Lung (tissue), 11 donors: ENCODE measurements at regions not wholly inside any gene's neighbourhood (a gene's known extent, or its start where the extent isn't known, plus 50 kb on each side); places are given as distances from the start of the nearest gene placed in this dataset.

ENCODE experiments used
- ATAC-seq: fragments of 200-7000 bp; cut with Tn5 transposase; one replicate; pipeline ENCODE4 v1.9.1; 2020; ENCODE audit warnings: moderate number of reproducible peaks; ENCODE audit not compliant: insufficient read depth, low FRiP score
- DNase-seq, 3 donors: peaks; one replicate each; pipeline ENCODE4 v3.0.0-alpha.2; 2013 to 2017
- H3K27ac ChIP-seq, 2 donors: one replicate each; pipeline ENCODE4 v1.5.1; 2013; ENCODE audit warnings: mild to moderate bottlenecking in 2 of 2, moderate library complexity in 2 of 2, control low read depth in 1 of 2, inconsistent platforms in 1 of 2, low read depth in 1 of 2, low read length in 1 of 2
- H3K27me3 ChIP-seq, 3 donors: one replicate each; pipeline ENCODE4 v1.5.1; 2013; ENCODE audit warnings: low read length in 2 of 3; ENCODE audit not compliant: control insufficient read depth in 3 of 3, insufficient read depth in 3 of 3
- H3K36me3 ChIP-seq, 4 donors: one replicate each; pipeline ENCODE4 v1.5.1; 2013; ENCODE audit warnings: low read length in 4 of 4, mild to moderate bottlenecking in 1 of 4, moderate library complexity in 1 of 4; ENCODE audit not compliant: control insufficient read depth in 4 of 4, insufficient read depth in 4 of 4
- H3K4me1 ChIP-seq, 5 donors: one replicate each; pipeline ENCODE4 v1.5.1; 2013; ENCODE audit warnings: low read length in 5 of 5, mild to moderate bottlenecking in 2 of 5, moderate library complexity in 1 of 5; ENCODE audit not compliant: control insufficient read depth in 5 of 5, insufficient read depth in 5 of 5
- H3K4me3 ChIP-seq: one replicate; pipeline ENCODE4 v1.5.1; 2013; ENCODE audit warnings: mild to moderate bottlenecking, control low read depth, moderate library complexity
- H3K9ac ChIP-seq, 2 donors: one replicate each; pipeline ENCODE4 v1.5.1; 2013; ENCODE audit warnings: low read length in 2 of 2, control low read depth in 1 of 2; ENCODE audit not compliant: insufficient read depth in 1 of 2
- H3K9me3 ChIP-seq, 4 donors: one replicate each; pipeline ENCODE4 v1.5.1; 2013; ENCODE audit warnings: low read length in 3 of 4, mild to moderate bottlenecking in 1 of 4, moderate library complexity in 1 of 4; ENCODE audit not compliant: control insufficient read depth in 4 of 4, insufficient read depth in 3 of 4
- WGBS, 2 donors: extraction: QIAGEN DNeasy Blood & Tissue Kit; methylation state at CpG; one replicate each; pipeline ENCODE4 v1.1.7; 2013; 5-methylcytosine and 5-hydroxymethylcytosine counted together
- TF ChIP-seq, protein P1 (sequence below): IDR thresholded peaks from 2 replicates; pipeline ENCODE4 v1.5.1; 2012; ENCODE audit warnings: mild to moderate bottlenecking; ENCODE audit errors: control extremely low read depth, extremely low read depth
- donor health status: control.
- donor health status: control.
- donor health status: Bipolar disorder and iron deficiency.
- donor health status: healthy.
- donor health status: DM: yes; HTN: yes; CAD: no.

DNA sequence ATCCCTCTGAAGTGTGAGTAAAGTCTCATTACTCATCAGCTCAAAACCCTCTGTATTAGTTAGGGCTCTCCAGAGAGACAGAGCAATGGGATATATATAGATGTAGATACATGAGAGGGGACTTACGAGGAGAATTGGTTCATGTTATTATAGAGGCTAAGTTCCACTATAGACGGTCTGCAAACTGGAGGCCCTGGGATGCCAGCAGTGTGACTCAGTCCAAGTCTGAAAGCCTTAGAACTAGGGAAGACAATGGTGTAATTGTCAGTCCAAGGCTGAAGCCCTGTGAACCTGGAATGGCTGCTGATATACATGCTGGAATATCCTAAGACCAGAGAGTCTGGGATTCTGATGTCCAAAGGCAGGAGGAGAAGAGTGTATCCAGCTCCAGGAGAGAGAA, 57.3 kb upstream of the CEP83 start:
- H3K36me3 ChIP-seq: no peaks in the 10 kb centered on the region
- no peaks in the 10 kb centered on the region for H3K4me1 ChIP-seq
- TF ChIP-seq, protein P1, sequence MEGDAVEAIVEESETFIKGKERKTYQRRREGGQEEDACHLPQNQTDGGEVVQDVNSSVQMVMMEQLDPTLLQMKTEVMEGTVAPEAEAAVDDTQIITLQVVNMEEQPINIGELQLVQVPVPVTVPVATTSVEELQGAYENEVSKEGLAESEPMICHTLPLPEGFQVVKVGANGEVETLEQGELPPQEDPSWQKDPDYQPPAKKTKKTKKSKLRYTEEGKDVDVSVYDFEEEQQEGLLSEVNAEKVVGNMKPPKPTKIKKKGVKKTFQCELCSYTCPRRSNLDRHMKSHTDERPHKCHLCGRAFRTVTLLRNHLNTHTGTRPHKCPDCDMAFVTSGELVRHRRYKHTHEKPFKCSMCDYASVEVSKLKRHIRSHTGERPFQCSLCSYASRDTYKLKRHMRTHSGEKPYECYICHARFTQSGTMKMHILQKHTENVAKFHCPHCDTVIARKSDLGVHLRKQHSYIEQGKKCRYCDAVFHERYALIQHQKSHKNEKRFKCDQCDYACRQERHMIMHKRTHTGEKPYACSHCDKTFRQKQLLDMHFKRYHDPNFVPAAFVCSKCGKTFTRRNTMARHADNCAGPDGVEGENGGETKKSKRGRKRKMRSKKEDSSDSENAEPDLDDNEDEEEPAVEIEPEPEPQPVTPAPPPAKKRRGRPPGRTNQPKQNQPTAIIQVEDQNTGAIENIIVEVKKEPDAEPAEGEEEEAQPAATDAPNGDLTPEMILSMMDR: no peak
- DNase-seq (no peak), ATAC-seq (no peak)
- H3K27me3 ChIP-seq: no peaks in the 10 kb centered on the region
- no peak overlapping the region for H3K4me3 ChIP-seq
- no peak overlapping the region for H3K27ac ChIP-seq
- WGBS, 2 donors: 94 to 96% methylated on average over 2 of the region's 2 CpGs
- H3K9ac ChIP-seq: no peak overlapping the region
- peaks cover 0 to 5% (median 1%) of the 10 kb centered on the region in 4 donors for H3K9me3 ChIP-seq

DNA sequence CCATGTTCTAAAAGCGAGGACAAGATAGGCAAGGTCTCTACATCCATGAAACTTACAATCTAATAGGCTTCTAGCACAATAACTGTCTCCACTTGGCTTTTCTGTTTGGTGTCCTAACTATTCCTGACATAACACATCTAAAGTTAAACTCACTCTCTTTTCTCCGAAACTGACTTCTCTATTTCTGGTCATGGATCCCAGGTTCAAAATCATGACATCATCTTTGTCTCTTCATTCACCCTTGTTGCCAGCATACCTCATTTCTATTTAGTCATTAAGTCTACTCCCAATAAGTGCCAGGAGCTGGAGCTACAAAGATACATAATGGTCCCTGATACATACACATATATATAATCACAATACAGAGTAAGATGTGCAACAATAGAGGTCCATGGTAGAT, 53.9 kb upstream of the CEP83 start:
- 98 to 100% methylated on average over 2 of the region's 2 CpGs for WGBS, 2 donors

DNA sequence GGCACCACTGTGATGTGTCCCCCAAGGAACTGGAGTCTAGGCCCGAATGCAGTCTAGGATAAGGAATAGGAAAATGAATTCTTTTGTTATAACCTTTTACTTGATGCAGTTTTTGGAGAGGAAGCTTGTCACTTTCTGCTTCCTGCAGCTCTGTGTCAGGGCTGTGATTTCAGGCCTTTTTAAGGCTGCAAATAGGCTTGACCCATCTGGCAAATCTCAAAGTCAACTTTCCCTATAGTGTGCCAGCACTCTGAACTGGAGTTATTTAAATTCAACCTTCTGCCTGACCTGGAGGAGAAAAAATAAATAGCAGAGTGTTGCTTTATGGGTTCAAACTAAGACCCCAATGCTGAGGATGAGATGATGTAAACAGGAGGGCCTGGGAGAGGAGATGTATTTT, 51.8 kb upstream of the CEP83 start:
- WGBS, 2 donors: 81 to 88% methylated on average over 1 of the region's 1 CpG
- no peaks in the 10 kb centered on the region for H3K27me3 ChIP-seq
- peaks cover 0 to 3% (median 0%) of the 10 kb centered on the region in 5 donors for H3K4me1 ChIP-seq
- H3K4me3 ChIP-seq: no peak overlapping the region
- H3K9ac ChIP-seq: no peak overlapping the region
- no peaks in the 10 kb centered on the region for H3K36me3 ChIP-seq
- ATAC-seq (no peak), DNase-seq (peak in 1 of 3 donors; percentile 7)
- H3K27ac ChIP-seq: no peak overlapping the region
- peaks cover 0 to 2% (median 0%) of the 10 kb centered on the region in 4 donors for H3K9me3 ChIP-seq
- TF ChIP-seq, protein P1: no peak

More for the DNA sequence above, 53.9 kb upstream of the CEP83 start:
- Histone ChIP-seq H3K36me3 (no peaks in the 10 kb centered on the region), H3K9ac (no peak overlapping the region), H3K4me1 (peaks cover 0 to 3% (median 0%) of the 10 kb centered on the region in 5 donors), H3K9me3 (peaks cover 0 to 2% (median 0%) of the 10 kb centered on the region in 4 donors), H3K27me3 (no peaks in the 10 kb centered on the region), H3K27ac (no peak overlapping the region), H3K4me3 (no peak overlapping the region)
- ATAC-seq (no peak), DNase-seq (no peak)
- TF ChIP-seq, protein P1: no peak

DNA sequence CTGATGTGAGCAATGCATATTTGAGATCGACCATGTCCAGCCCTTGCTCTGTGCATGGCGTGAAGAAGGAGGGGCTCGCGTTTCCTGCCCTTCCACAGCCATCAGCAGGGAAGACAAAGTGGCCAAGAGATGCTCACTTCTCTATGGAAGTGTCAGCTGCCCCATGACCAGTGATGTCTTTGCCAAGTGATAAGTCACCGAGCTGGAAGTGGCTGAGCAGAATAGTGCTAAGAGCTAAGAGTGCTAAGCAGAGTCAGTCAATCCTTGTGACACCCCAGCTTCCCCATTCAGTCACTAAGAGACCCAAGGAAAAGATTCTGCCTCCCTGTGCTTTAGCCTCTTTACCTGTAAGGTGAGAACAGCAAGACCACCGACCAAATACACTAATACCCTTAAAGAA, 50.5 kb upstream of the CEP83 start:
- peaks cover 0 to 2% (median 0%) of the 10 kb centered on the region in 4 donors for H3K9me3 ChIP-seq
- no peak overlapping the region for H3K4me3 ChIP-seq
- no peak overlapping the region for H3K9ac ChIP-seq
- no peak overlapping the region for H3K27ac ChIP-seq
- H3K4me1 ChIP-seq: peaks cover 0 to 3% (median 0%) of the 10 kb centered on the region in 5 donors
- no peak for ATAC-seq
- TF ChIP-seq, protein P1: no peak
- no peaks in the 10 kb centered on the region for H3K27me3 ChIP-seq
- DNase-seq: no peak
- 87 to 91% methylated on average over 6 of the region's 6 CpGs for WGBS, 2 donors
- no peaks in the 10 kb centered on the region for H3K36me3 ChIP-seq
